Mucosa of gallbladder (tissue), 1 donor: ENCODE measurements at regions not wholly inside any gene's neighbourhood (a gene's known extent, or its start where the extent isn't known, plus 50 kb on each side); places are given as distances from the start of the nearest gene placed in this dataset.
"Not testable (repeated sequence)": the region's sequence is repeated elsewhere in the genome, so short reads cannot be mapped to it uniquely, and the experiment has no call there.

ENCODE experiments used
- DNase-seq: peaks from one replicate; pipeline ENCODE4 v3.0.0-alpha.2; 2020; ENCODE audit warnings: low spot score
- donor health status: DM: no; HTN: no; CAD: no.

DNA sequence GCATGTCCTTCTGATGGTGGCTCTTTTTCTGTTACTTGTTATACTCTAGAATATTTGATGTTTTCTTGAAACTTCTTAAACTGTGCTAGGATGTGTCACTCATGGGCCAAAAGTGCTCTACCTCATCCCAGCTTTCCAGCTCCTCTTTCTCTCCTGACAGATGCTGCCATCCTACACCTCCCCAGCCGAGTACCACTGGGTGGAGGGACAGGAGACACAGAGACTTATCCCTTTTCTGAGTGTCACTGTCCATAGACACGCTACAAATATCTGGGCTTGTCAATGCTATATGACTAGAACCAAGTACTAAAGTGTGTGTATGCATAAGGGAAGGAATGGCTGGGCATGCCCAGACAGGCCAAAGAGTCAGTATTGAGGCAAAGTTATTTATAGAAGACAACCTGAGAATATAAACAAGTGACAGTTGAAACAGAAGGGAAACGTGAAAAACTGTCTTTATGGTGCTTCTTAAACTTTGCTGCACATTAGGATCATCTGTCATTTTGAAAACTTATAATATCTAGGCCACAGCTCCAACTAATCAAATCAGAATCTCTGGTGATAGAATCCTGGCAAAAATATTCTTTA is 188.0 kb downstream of the CARTPT start:
- no peak for DNase-seq

DNA sequence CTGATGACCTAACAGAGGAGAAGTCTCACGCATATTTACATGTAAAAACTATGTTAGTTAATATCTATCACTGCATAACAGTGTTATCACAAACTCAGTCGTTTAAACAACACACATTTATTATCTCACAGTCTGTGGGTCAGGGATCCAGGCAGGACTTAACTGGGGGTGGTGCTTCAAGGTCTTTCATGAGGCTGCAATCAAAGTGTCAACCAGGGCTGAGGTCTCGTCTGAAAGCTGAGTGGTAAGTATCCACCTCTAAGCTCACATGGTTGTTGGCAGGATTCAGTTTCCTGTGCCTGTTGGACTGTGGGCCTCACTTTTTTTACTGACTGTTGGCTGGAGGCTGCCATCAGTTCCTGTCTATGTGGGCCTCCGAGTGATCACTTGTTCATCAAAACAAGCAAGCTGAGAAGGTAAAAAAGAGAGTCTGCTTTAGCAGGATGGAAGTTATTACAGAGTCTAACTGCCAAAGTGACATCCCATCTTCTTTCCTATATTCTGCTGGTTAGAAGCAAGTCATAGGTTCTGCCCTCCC is 188.6 kb downstream of the CARTPT start:
- no peak for DNase-seq

DNA sequence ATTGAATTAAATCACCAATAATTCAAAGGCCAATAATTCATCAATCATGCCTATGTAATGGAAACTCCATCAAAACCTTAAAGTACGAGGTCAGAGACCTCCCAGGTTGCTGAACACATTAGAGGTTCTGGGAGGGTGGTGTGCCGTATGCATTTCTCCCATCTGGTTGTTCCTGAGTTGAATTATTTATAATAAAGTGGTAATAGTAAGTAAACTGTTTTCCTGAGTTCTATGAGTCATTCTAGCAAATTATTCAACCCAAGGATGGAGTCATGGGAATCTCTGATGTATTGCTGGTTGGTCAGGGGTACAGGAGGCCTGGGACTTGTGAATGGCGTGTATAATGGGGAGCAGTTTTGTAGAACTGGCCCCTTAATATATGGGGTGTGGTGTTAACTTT is 191.7 kb downstream of the CARTPT start:
- DNase-seq = no peak

DNA sequence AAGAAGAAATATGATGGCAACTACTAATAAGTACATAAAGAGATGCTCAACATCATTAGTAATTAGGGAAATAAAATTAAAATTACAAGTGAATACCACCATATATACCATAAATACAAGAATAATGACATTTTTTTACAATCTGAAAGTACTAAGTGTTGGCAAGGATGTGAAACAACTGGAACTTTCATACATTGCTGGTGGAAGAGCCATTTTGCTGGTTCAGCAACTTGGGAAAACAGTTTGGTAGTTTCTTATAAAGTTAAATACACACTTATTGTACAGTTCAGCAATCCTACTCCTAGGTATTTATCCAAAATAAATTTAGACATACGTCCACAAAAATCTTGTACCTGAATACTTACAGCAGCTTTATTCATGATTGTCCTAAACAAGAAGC is 192.9 kb downstream of the CARTPT start:
- DNase-seq = no peak

DNA sequence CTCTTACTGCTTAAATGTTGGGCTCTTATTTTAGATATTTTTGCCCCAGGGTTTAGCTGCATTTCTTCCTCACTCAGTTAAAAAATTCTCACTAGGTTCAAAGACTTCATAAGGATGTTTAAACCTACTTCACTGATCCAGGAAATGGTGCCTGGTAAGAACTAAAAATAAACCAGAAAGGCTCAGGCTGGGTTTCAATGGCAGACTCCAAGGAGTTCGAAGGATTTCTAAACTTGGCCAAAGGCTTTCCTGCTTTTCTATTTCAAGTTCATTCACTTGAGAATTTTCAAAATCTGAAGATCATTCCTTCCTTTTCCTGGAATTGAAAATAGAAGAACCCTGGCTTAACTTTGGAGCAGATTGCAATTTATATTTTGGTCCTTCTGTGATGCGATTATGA is 193.0 kb upstream of the MAP1B start:
- no peak for DNase-seq

DNA sequence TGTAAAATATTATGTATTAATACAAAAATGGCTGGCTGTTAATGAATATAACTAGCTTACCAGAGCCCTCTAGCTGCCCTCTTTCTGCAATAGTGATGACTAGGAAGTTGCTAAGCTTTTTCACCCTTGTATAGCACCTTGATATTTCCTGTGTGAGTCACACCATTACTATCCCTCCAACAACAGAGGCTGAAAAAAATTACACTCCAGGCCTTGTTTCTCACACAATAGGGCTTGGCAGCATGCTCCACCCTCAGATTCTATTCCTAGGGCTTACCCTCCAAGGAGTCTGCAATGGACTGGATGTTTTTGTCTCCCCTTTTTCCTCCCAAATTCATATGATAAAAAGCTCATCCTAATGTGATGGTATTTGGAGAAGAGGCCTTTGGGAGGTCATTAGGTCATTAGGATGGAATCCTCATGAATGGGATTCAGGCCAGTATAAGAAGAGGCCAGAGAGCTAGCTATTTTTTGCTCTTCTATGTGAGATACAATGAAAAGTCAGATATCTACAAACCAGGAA is 184.6 kb upstream of the MAP1B start:
- peak; percentile 26 for DNase-seq

DNA sequence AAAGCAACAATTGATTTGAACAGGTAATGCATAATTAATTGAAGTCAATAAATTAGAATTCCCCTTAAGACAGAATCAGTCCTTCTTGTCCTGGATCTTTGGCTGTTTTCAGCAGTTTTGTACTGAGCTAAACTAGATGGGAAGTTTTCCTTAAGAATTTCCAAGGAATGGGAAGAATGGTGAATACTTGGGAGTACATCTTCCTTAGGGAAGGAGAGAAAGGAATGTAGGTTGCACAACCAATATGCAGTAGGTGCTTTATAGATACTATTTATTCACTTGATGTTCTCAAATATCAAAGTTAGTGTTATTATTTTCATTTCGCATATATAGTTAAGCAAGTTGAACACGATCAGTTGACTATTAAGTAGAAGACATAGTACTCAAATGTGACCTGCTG is 183.5 kb upstream of the MAP1B start:
- DNase-seq = no peak

DNA sequence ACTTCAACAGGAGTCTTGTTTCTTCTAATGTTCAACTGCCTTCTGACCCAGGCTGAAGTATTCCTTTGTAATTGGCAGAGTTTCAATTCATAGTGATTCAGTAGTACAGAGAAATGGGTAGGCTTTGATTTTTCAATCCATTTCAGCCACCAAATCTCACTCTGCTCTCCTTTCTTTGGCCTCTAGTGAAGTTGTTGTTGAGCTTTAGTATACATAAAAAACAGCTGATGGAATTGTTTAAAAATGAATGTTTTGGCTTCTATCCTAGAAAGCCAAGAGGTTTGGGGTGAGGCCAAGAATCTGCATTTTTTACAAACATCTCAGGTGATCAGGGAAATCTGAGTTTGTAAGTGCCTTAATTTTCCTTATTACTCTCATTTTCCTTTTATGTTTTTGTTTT is 182.9 kb upstream of the MAP1B start:
- DNase-seq = no peak

DNA sequence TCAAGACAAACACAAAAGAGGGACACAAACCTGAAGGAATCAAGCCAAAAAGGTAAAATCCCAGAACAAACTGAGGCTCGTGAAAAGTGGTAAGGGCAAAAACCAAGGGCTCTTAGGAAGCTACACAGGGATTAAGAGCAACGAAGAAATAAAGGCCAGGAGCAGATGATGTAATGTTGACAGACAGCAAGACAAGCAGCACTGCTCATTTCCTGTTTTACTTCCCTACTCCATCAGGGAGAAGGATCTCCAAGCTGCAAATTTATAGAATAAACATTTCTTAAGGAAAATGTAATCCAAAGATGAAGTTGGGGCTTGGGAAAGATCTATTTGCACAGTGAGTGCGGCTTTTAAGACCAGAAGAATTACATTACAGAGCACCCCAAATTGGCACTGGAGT is 182.3 kb upstream of the MAP1B start:
- DNase-seq = no peak

DNA sequence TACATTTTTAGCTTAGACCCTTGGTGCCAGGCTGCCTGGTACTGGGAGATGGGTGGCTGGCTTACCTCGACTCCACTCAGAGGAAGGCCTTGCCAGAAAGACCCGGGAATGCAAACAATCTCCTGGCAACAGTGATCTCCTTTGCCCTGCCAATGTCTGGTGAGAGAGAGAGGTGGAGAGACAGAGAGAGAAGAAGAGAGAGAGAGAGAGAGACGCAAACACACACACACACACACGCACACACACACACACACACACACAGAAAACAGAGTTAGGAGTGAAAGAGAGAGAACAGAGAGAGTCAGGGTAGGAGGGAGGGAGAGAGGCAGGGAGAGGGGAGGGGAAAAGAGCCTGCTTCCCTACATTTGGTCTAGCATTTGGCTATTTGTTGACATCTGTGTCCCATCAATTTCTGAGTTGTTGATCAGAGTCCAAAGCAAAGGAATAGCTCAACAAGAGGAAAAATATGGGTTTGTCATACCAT is 181.6 kb upstream of the MAP1B start:
- DNase-seq = peak; percentile 45

DNA sequence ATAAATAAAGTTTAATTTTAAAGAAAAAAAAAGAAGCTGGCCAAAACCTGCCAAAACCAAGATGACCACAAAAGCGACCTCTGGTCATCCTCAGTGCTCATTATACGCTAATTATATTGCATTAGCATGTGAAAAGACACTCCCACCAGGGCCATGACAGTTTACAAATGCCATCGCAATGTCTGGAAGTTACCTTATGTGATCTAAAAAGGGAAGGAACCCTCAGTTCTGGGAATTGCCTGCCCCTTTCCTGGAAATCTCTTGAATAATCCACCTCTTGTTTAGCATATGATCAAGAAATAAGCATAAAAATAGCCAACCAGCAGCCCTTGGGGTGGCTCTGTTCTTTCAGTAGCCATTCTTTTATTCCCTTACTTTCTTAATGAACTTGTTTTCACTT is 178.3 kb upstream of the MAP1B start:
- no peak for DNase-seq

DNA sequence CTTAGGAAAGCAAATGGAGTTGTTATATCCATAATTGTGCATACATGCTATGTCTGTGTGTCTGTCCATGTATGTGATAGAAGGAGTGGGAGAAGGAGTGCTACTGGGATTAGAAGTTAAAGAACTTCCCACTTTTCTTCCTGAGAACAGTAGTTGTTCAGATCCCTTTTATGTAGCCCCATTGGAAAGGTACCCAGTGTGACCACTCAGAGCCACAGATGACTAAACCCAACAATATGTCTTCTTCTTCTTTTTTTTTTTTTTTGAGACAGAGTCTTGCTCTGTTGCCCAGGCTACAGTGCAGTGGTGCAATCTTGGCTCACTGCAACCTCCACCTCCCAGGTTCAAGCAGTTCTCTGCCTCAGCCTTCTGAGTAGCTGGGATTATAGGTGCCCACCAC is 176.7 kb upstream of the MAP1B start:
- DNase-seq = not testable (repeated sequence)

DNA sequence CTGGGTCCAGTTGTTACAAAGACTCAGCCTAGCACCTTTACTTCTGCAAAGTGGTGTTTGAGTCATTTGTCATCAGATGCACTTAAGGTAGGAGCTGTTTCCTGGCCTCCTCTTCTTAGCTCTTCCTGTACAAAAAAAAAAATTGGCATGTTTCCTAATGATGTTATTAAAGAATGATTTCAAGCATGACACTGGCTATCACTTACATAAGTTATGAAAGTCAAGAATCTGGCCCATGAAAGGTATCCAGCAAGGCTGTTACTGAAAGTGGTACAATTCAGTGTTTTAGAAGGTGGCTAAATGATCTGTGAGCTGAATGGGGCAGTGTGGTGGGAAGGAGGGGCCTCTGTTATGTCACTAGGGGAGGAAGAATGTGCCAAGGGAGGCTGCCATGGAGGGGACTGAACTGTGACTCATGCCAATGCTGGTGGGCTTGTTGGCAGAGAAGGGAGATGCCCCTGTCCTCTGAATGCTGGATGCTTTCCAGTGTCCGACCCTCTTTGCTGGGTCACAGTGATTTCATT is 175.1 kb upstream of the MAP1B start:
- DNase-seq = peak; percentile 20

DNA sequence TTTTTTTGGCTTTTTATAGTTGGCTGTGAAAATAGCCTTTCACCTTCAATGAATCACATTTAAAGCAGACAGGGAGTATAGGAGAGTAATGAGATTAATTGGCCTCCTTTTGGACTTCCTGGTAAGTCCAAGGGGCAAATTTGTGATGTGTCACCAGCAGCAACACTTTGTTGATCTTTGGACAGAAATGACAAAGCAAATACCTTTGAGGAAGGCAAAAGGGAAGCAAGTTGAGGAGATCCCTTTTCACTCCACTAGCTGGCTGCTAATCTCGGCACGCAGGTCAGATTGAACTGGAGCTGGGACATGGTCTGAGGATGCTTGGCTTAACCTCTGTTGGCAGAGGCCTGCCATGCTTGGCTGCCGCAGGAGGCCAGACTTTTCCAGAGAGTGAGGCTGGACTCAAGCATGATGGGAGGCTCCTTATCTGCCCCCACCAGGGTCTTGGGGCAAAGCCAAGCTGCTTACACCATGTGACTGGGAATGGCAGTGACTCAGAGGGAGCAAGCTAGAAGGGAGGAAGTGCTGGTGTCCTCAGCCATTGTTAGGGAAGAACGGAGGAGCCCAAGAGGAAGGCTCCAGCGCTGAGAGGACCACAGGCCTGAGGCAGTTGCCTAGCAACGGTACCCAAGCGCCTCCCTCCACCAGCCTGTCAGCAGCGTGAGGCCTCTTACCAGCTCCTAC is 174.5 kb upstream of the MAP1B start:
- peak; percentile 84 for DNase-seq

DNA sequence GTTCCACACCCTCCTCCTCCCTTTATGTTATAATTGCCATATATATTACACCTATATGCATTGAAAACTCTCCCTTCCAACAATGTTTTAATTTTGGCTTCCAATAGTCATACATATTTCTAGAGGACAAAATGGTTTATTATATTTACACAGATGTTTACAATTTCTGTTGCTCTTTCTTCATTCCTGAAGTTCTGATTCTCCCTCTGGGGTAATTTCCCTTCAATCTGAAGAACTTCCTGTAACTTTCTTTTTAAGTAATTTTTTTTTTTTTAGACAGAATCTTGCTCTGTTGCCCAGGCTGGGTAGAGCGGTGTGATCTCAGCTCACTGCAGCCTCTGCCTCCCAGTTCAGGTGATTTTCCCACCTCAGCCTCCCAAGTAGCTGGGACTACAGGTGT is 173.0 kb upstream of the MAP1B start:
- DNase-seq = no peak

DNA sequence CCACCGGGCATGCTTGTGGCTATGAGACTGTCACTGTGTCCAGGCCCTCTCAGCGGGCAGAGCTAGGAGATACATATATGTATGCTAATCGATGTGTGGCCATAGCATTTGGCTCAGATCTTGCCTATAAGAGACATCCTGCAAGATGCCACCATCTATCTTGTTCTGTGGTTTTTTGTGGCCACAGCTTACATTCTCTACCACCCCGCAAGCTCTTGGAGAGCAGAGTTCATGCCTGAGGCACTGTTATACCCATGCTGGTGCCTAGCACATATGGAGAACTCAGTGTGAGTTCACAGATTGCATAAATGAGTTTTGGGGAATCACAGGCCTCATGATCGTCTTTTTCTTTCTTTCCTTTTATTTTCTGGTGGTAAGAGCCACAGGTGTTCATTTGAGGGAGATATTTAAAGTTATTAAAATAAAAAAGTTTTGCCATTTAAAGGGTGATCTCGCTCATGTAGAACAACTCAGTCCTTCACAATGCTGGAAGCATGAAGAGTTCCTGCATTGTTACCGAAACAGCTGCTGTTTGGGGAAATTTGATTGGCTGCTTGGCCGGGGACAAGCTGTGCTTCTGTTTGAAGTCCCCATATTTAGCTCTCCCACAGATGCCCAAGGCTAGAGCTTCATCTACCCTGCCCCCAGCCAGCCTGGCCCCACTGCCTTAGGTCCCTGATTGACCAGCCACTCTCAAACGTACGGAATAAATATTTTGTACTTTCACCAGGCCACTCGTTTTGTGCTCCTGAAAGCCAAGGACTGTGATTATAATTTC is 169.2 kb upstream of the MAP1B start:
- no peak for DNase-seq

DNA sequence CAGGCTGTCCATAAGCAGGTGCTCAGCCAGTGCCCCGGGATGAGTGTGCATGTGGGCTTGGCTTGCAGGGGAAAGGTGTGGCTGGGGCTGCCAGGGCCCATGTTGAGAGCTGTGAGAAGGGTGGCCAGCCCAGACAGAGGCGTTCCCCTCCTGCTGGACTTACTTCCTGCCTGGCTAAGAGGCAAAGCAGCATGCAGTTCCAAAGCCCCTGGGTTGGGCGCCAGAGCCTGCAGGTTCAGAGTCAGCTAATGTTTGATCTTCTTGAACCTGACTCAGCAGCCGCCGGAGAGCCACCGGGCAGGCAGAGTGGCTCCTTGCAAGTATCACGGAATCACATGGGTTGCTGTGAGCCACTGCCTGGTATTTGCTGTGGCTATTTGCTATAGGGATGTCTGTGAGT is 168.4 kb upstream of the MAP1B start:
- DNase-seq = peak; percentile 81

DNA sequence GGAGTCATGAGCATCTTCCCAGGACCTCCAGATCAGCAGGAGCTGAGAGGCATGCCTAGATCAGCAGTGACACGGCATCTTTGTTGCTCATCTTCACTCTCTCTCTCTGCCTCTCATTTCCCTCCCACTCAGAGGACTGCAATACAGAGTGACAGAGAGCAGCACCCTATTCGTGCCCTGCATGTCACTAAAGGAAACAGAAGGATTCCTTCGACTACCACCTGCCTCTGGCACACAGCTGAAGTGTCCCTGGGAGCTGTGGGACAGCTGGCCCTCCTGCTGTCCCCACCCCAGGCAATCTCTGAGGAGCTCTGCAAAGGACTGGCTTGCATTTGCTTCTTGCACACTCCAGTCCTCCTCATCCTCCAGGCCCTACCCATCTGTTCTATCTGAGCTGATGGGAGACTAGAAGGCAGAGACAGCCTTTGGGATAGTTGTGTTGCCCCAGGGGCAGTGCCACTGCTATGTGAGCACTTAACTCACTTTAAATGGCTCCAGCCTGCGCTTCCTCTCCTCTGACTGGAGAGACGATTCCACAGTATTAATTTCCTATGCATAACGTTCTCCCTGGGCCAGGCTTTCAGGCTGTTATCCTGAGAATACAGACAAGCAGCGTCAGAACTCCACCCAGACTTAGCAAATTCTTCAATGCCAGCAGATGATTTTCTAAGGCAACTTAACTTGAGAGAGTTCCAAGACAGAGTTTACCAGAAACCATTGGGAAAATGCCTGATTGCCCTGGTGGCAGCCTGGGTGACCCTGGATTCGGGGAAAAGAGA is 167.6 kb upstream of the MAP1B start:
- no peak for DNase-seq

DNA sequence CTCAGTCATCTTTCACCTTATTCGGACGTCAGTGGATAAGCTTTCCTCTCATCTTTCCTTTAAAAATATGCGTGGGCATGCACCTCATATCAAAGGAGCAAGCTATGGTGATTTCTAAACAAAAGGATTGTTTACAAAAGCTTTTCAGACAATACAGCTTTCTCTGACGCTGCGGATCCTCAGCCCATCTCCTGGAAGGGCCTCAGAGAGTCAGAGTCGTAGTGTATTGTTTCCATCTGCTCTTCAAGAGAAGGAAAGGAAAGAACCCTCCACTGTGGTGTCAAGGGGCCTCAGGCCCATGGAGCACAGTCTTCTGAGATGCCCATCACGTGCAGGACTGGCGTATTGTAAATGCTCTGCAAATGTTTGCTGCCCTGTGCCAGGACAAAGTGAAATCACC is 163.4 kb upstream of the MAP1B start:
- no peak for DNase-seq

DNA sequence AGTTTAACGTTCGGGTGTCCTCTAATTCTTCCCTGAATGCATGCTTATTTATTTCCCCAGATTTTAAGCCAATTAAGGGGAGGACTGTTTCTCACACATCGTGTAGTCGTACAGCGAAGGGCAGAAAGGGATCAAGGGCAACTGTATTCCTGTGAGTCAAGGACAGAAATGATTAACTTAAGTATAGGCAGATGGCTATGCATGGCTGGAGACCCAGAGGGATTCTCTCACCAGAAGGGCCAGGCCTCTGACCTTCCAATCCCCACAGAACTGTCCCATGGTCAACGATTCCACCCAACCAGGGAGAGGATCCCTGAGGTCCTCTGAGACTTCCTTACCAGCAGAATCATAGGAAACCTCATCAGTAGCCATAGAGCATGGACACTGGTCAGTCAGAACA is 161.8 kb upstream of the MAP1B start:
- no peak for DNase-seq

DNA sequence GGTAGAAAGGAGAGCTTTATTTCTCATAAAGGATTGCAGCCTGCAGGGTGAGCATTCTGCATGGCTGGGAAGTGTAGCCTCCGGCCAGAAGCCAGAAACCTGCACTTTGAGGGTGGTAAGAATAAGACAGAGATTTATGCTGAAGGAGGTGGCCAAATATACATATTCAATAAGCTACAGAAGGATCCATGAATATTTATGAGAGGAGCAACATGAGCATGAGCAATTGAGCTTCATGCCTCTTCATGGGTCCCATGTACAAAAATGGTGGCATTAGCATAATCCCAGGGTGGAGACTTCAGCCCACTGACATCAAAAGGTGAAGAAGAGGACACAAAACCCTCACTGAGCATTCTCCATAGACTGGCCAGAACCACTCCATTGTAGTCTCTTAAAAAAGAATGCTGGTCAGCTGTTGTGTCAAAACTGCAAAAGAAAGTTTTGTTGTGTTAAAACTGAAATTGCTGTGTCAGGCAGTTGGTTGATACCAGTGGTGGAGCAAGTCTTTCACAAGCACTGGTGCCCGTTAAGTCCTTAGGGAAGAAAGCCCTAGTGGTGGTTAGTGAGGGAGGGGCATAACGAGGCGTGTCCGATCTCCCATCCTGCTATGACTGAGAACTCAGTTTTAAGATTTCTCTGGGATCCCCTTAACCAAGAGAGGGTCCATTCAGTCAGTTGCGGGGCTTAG is 160.8 kb upstream of the MAP1B start:
- DNase-seq = no peak
